ENCODE measurements at regions not wholly inside any gene's neighbourhood (a gene's known extent, or its start where the extent isn't known, plus 50 kb on each side); places are given as distances from the start of the nearest gene placed in this dataset.

- no peak for DNase-seq (ENCODE audit: insufficient read length, low spot score, missing footprints)
- Histone ChIP-seq H3K9me3 (ENCODE audit: low read depth, low read length) (peaks cover 2% of the 10 kb centered on the region), H3K27ac (ENCODE audit: low read depth, low read length) (no peak overlapping the region), H4K20me1 (ENCODE audit: insufficient read depth, low read length) (no peaks in the 10 kb centered on the region), H3K4me2 (ENCODE audit: insufficient read depth, low read length) (no peak overlapping the region), H2AFZ (ENCODE audit: low read length) (no peak overlapping the region), H3K79me2 (ENCODE audit: insufficient read depth, low read length) (no peaks in the 10 kb centered on the region), H3K27me3 (ENCODE audit: insufficient read depth, low read length) (no peaks in the 10 kb centered on the region), H3K36me3 (ENCODE audit: insufficient read depth, low read length) (no peaks in the 10 kb centered on the region), H3K4me3 (ENCODE audit: insufficient read depth, low read length) (no peak overlapping the region), H3K4me1 (ENCODE audit: insufficient read depth, low read length) (no peaks in the 10 kb centered on the region)
- no peak for TF ChIP-seq CTCF (IDR thresholded peaks at IDR 0.05; ENCODE audit: extremely low read depth, low read depth, low read length)
These were observed 498.1 kb downstream of the SLC4A3 start for GRCh38 chr2:220125551-220125950.

- Histone ChIP-seq H4K20me1 (ENCODE audit: insufficient read depth, low read length) (no peaks in the 10 kb centered on the region), H3K9me3 (ENCODE audit: low read depth, low read length) (peaks cover 5% of the 10 kb centered on the region), H3K27ac (ENCODE audit: low read depth, low read length) (no peak overlapping the region), H3K36me3 (ENCODE audit: insufficient read depth, low read length) (no peaks in the 10 kb centered on the region), H3K4me2 (ENCODE audit: insufficient read depth, low read length) (no peak overlapping the region), H3K27me3 (ENCODE audit: insufficient read depth, low read length) (no peaks in the 10 kb centered on the region), H2AFZ (ENCODE audit: low read length) (no peak overlapping the region), H3K4me1 (ENCODE audit: insufficient read depth, low read length) (no peaks in the 10 kb centered on the region), H3K4me3 (ENCODE audit: insufficient read depth, low read length) (no peak overlapping the region), H3K79me2 (ENCODE audit: insufficient read depth, low read length) (no peaks in the 10 kb centered on the region)
- TF ChIP-seq CTCF (IDR thresholded peaks at IDR 0.05; ENCODE audit: extremely low read depth, low read depth, low read length) = no peak
- DNase-seq (ENCODE audit: insufficient read length, low spot score, missing footprints) = no peak
These were observed 499.9 kb downstream of the SLC4A3 start for GRCh38 chr2:220127311-220127710.

- Histone ChIP-seq H3K4me2 (ENCODE audit: insufficient read depth, low read length) (no peak overlapping the region), H3K4me3 (ENCODE audit: insufficient read depth, low read length) (no peak overlapping the region), H4K20me1 (ENCODE audit: insufficient read depth, low read length) (no peaks in the 10 kb centered on the region), H3K27me3 (ENCODE audit: insufficient read depth, low read length) (no peaks in the 10 kb centered on the region), H2AFZ (ENCODE audit: low read length) (no peak overlapping the region), H3K9me3 (ENCODE audit: low read depth, low read length) (peaks cover 5% of the 10 kb centered on the region), H3K36me3 (ENCODE audit: insufficient read depth, low read length) (no peaks in the 10 kb centered on the region), H3K79me2 (ENCODE audit: insufficient read depth, low read length) (no peaks in the 10 kb centered on the region), H3K27ac (ENCODE audit: low read depth, low read length) (no peak overlapping the region), H3K4me1 (ENCODE audit: insufficient read depth, low read length) (no peaks in the 10 kb centered on the region)
- no peak for DNase-seq (ENCODE audit: insufficient read length, low spot score, missing footprints)
- no peak for TF ChIP-seq CTCF (IDR thresholded peaks at IDR 0.05; ENCODE audit: extremely low read depth, low read depth, low read length)
These were observed 500.4 kb downstream of the SLC4A3 start for GRCh38 chr2:220127876-220128275.

- no peaks in the 10 kb centered on the region for H3K4me1 ChIP-seq (ENCODE audit: insufficient read depth, low read length)
- no peak for DNase-seq (ENCODE audit: insufficient read length, low spot score, missing footprints)
These were observed 502.0 kb downstream of the SLC4A3 start for GRCh38 chr2:220129391-220129790.

More at GRCh38 chr2:220129391-220129790, 502.0 kb downstream of the SLC4A3 start:
- H3K27ac ChIP-seq (ENCODE audit: low read depth, low read length) = no peak overlapping the region
- H3K9me3 ChIP-seq (ENCODE audit: low read depth, low read length) = peaks cover 5% of the 10 kb centered on the region
- H3K36me3 ChIP-seq (ENCODE audit: insufficient read depth, low read length) = no peaks in the 10 kb centered on the region
- H2AFZ ChIP-seq (ENCODE audit: low read length) = no peak overlapping the region
- no peaks in the 10 kb centered on the region for H4K20me1 ChIP-seq (ENCODE audit: insufficient read depth, low read length)
- no peaks in the 10 kb centered on the region for H3K79me2 ChIP-seq (ENCODE audit: insufficient read depth, low read length)
- TF ChIP-seq CTCF (IDR thresholded peaks at IDR 0.05; ENCODE audit: extremely low read depth, low read depth, low read length) = no peak
- H3K4me3 ChIP-seq (ENCODE audit: insufficient read depth, low read length) = no peak overlapping the region
- H3K4me2 ChIP-seq (ENCODE audit: insufficient read depth, low read length) = no peak overlapping the region
- H3K27me3 ChIP-seq (ENCODE audit: insufficient read depth, low read length) = no peaks in the 10 kb centered on the region
